ENCODE measurements at regions not wholly inside any gene's neighbourhood (a gene's known extent, or its start where the extent isn't known, plus 50 kb on each side); places are given as distances from the start of the nearest gene placed in this dataset.

DNA sequence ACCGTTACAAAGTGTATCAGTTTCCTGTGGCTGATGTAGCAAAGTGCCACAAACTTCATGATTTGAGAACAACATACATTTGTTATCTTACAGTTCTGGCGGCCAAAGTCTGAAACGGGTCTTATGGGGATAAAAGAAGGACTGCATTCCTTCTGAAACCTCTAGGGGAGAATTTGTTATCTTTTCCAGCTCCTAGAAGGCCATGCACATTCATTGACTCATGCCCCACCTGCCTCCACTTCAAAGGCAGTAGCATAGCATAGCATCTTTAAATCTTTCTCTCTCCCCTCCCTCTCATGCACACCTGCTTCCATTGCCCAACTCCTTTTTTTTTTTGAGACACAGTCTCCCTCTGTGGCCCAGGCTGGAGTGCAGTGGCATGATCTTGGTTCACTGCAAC is 190.7 kb upstream of the DYNLRB2 start:
- POLR2A ChIA-PET, result no interaction called here
- DNase-seq (ENCODE audit: low read depth), result no peak
- CTCF ChIA-PET, result no interaction called here
- Histone ChIP-seq H3K27me3 (ENCODE audit: control insufficient read depth, insufficient read depth, low read length) (no peaks in the 10 kb centered on the region), H3K4me3 (ENCODE audit: low read depth, low read length) (no peak overlapping the region), H3K36me3 (ENCODE audit: control insufficient read depth, insufficient read depth, low read length) (no peaks in the 10 kb centered on the region)
- no peak for TF ChIP-seq CTCF (IDR thresholded peaks at IDR 0.05; ENCODE audit: insufficient read depth, low read depth, low read length)

- Histone ChIP-seq H3K4me3 (ENCODE audit: low read depth, low read length) (no peak overlapping the region), H3K36me3 (ENCODE audit: control insufficient read depth, insufficient read depth, low read length) (no peaks in the 10 kb centered on the region), H3K27me3 (ENCODE audit: control insufficient read depth, insufficient read depth, low read length) (no peaks in the 10 kb centered on the region)
- POLR2A ChIA-PET, result no interaction called here
- DNase-seq (ENCODE audit: low read depth), result no peak
- no peak for TF ChIP-seq CTCF (IDR thresholded peaks at IDR 0.05; ENCODE audit: insufficient read depth, low read depth, low read length)
- CTCF ChIA-PET, result interaction anchor here (0.6 kb wide), 1 partner anchor 1414 kb away, joined by 3 read pairs; no protein-coding TSS in a partner anchor
These were observed 192.9 kb upstream of the DYNLRB2 start for GRCh38 chr16:80347900-80348299.

GRCh38 chr16:80347002-80347401 is 193.8 kb upstream of the DYNLRB2 start:
- no peak for DNase-seq (ENCODE audit: low read depth)
- ChIA-PET POLR2A (no interaction called here), CTCF (interaction anchor here (1.2 kb wide), 1 partner anchor 21 kb away, joined by 3 read pairs; no protein-coding TSS in a partner anchor)
- Histone ChIP-seq H3K27me3 (ENCODE audit: control insufficient read depth, insufficient read depth, low read length) (no peaks in the 10 kb centered on the region), H3K4me3 (ENCODE audit: low read depth, low read length) (no peak overlapping the region), H3K36me3 (ENCODE audit: control insufficient read depth, insufficient read depth, low read length) (no peaks in the 10 kb centered on the region)
- TF ChIP-seq CTCF (IDR thresholded peaks at IDR 0.05; ENCODE audit: insufficient read depth, low read depth, low read length), result no peak

- H3K36me3 ChIP-seq (ENCODE audit: control insufficient read depth, insufficient read depth, low read length), result no peaks in the 10 kb centered on the region
- H3K27me3 ChIP-seq (ENCODE audit: control insufficient read depth, insufficient read depth, low read length), result no peaks in the 10 kb centered on the region
- no peak for DNase-seq (ENCODE audit: low read depth)
- CTCF ChIA-PET, result interaction anchor here (0.7 to 1.2 kb wide), 3 partner anchors 11 to 22 kb away, joined by 3 read pairs; no protein-coding TSS in a partner anchor
- H3K4me3 ChIP-seq (ENCODE audit: low read depth, low read length), result no peak overlapping the region
- POLR2A ChIA-PET, result interaction anchor here (0.7 kb wide), 1 partner anchor 21 kb away, joined by 8 read pairs; no protein-coding TSS in a partner anchor
- TF ChIP-seq CTCF (IDR thresholded peaks at IDR 0.05; ENCODE audit: insufficient read depth, low read depth, low read length), result no peak
These were observed 194.6 kb upstream of the DYNLRB2 start for GRCh38 chr16:80346111-80346632.

GRCh38 chr16:80345701-80346100 is 195.1 kb upstream of the DYNLRB2 start:
- ChIA-PET POLR2A (interaction anchor here (0.5 kb wide), 1 partner anchor 115 kb away, joined by 3 read pairs; no protein-coding TSS in a partner anchor), CTCF (interaction anchor here (0.7 kb wide), 1 partner anchor 15 kb away, joined by 3 read pairs; no protein-coding TSS in a partner anchor)

More at GRCh38 chr16:80345701-80346100, 195.1 kb upstream of the DYNLRB2 start:
- DNase-seq (ENCODE audit: low read depth), result no peak
- Histone ChIP-seq H3K4me3 (ENCODE audit: low read depth, low read length) (no peak overlapping the region), H3K36me3 (ENCODE audit: control insufficient read depth, insufficient read depth, low read length) (no peaks in the 10 kb centered on the region), H3K27me3 (ENCODE audit: control insufficient read depth, insufficient read depth, low read length) (no peaks in the 10 kb centered on the region)
- no peak for TF ChIP-seq CTCF (IDR thresholded peaks at IDR 0.05; ENCODE audit: insufficient read depth, low read depth, low read length)

Measured in BJ (cell line).